HG02840 (cell line): ENCODE measurements at regions not wholly inside any gene's neighbourhood (a gene's known extent, or its start where the extent isn't known, plus 50 kb on each side); places are given as distances from the start of the nearest gene placed in this dataset.
"Not testable (repeated sequence)": the region's sequence is repeated elsewhere in the genome, so short reads cannot be mapped to it uniquely, and the experiment has no call there.

Experiments used
- ATAC-seq: cut with Tn5 transposase; IDR thresholded peaks from one replicate; pipeline ENCODE4 v1.9.1; 2021; ENCODE audit warnings: mild to moderate bottlenecking, moderate library complexity, moderate number of reproducible peaks; ENCODE audit not compliant: unreplicated experiment, low FRiP score

- ATAC-seq = no peak
Observed at GRCh38 chr10:45239642-45240041, 75.8 kb downstream of the OR13A1 start.

GRCh38 chr10:45241865-45242520 is 73.4 kb downstream of the OR13A1 start:
- no peak for ATAC-seq

GRCh38 chr10:45243261-45243660 is 72.1 kb downstream of the OR13A1 start:
- ATAC-seq = no peak

- ATAC-seq = no peak
Observed at GRCh38 chr10:45246522-45246921, 68.9 kb downstream of the OR13A1 start.

- peak; percentile 74 for ATAC-seq
Observed at GRCh38 chr10:45249978-45250693, 65.3 kb downstream of the OR13A1 start.

GRCh38 chr10:45250694-45251075 is 64.7 kb downstream of the OR13A1 start:
- not testable (repeated sequence) for ATAC-seq
